Renal pelvis (tissue), 1 donor: ENCODE measurements at regions not wholly inside any gene's neighbourhood (a gene's known extent, or its start where the extent isn't known, plus 50 kb on each side); places are given as distances from the start of the nearest gene placed in this dataset.

Source experiments
- DNase-seq: peaks from one replicate; pipeline ENCODE4 v3.0.0-alpha.2; 2013

DNA sequence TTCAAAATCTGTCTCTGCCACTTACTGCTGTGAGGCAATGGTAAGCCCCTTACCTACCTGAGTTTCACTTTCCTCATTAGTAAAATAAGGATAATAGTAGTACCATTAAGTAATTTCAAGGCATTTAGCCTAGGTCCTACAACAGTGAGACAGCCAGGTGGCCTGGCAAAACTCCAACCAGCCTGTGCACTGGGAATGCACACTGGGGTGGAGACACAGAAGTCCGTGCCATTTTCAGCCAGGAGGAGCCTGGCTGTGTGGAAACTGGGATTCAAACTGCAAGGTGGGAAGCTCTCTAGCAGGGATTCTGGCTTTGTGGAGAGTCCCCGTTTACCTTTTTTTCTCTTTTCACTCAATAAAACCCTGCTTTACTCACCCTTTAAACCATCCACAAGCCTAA, 630.4 kb downstream of the PRELID2 start:
- no peak for DNase-seq

- no peak for DNase-seq
These were observed 631.9 kb downstream of the PRELID2 start for GRCh38 chr5:145203193-145203592.

DNA sequence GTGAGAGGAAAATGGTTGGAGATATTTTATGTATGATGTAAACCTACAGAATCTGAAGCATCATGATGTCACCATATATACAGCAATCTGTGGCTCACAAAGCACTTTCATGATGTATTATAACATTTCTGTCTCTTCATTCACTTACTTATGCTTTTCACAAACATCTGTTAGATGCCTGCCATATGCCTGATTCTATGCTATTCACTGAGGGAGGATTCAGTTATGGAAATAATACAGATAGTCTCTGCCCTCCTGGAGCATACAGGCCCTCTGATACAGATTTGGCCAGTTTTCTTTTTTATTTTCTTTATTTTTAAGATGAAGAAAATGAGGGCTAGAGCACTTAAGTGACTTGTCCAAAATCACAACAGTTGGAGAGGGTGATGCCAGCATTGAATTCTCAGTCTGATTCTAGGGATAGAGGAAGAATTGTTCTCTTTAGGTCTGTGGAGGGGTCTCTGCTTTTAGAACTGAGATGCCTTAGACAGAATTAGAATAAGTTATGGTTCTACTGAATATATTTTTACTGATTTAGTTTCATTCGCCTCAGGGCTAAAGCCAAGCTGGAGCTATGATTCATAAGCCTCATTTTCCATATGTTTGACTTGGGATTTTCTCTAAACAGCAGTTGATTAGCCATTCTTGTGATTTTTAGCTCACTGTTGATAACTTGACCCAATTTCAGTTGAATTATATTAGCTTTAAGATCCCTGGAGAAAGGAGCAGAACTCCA, 636.4 kb downstream of the PRELID2 start:
- no peak for DNase-seq

- DNase-seq = no peak
These were observed 645.4 kb downstream of the PRELID2 start for GRCh38 chr5:145189746-145190145.

- peak; percentile 19 for DNase-seq
These were observed 654.8 kb downstream of the PRELID2 start for GRCh38 chr5:145180371-145180770.

DNA sequence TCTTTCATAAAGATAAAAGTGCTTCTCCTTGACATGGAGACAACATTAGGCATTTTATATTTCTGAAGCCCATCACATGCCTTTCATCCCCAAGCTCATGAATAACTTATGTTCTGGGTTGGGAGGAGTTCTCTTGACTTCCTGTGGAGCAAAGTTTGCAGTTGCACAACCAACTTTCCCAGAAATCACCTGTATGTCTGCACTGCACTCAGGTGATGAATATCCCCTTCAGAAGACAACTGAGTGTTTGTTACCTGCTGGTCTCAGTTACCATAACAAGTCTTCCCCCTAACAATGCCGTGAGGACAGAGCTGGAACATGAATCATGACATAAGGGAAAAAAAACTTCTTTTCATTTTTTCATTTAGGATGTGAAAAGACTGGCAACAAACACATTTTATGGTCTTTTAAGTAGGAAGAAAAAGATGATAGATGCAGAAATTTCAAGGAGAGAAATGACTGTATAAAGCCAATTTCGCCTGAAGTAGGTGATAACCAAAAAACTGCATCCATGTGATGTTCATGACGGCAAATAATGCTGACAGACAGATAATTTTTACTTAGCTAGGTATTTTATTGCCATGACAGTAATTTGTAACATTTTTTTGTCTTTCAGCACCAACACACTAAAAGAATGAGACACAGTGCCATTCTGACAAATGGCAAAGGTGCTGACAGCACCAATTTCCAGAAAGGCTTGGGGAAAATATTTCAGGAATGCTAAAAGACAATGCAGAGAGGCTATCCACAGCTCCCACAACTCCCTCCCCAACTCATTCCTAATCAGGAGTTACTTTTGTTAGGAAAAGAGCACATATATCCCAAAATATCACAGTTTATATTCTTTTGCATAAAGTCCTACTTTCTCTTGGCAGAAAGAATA, 656.3 kb downstream of the PRELID2 start:
- no peak for DNase-seq

DNA sequence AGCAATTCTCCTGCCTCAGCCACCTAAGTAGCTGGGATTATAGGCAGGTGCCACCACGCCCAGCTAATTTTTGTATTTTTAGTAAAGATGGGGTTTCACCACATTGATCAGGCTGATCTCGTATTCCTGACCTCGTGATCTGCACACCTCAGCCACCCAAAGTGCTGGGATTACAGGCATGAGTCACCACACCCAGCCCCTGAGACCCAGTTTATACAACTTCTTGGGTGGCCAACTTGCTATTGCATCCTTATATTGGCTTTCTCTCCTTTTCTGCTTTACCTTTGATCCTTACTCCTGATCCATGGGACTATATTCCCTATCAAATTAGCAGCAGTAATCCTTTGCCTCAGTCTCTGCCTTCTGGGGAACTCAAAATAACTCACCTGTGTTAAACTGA, 659.1 kb downstream of the PRELID2 start:
- no peak for DNase-seq

DNA sequence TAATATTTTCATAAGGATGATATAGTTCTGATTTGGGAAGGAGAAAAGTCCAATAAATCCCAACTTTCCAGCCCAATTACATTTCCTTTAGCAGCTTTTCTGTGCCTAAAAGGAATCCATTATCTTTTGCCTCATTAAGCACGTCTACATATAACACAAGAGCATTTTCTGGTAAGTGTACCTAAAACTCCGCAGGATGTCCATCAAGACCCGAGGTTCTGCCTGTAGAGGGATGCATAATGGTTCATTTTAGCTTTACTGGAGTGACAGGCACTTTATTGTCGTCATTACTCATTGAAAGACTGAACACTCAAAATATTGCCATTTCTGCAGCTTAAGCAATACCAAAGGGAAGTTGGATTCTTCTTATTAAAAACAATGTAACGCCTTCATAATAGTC, 669.0 kb downstream of the PRELID2 start:
- DNase-seq = no peak

DNA sequence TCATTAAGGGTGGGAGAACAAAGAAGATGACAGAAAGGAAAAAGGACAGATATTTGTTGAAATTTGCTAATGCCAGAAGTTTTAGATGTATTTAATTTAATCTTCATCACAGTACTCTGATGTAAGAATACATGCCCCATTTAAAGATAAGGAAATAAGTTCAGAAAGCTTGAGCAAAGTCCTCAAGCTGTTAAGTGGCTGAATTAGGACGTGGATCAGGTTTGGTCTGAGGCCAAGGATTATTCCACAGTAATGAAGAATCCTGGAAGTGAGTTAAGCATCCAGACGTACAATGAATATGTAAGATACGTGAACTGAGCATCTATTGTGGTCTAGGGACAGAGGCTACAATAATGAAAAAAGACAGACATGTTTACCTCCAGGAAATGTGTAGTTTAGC, 671.3 kb downstream of the PRELID2 start:
- no peak for DNase-seq

DNA sequence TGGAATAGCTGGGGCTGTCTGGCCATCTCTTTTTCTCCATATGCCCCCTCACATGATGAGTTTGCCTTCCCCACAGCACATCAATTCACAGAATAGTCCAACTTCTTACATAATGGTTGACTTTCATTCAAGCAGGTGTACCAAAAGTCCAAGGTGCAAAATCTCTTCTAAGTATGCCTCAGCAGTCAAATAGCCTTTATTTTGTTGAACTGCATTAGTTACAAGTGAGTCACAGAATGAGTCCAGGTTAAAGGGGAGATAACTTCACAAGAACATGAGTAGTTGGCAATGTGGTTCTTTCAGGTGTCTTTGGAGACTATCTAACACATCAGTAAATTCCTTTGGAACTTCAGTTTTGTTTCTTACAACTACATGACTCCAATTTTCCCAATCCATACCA, 672.5 kb downstream of the PRELID2 start:
- no peak for DNase-seq

- no peak for DNase-seq
These were observed 673.8 kb downstream of the PRELID2 start for GRCh38 chr5:145161391-145161790.

- no peak for DNase-seq
These were observed 674.5 kb downstream of the PRELID2 start for GRCh38 chr5:145160679-145161078.

DNA sequence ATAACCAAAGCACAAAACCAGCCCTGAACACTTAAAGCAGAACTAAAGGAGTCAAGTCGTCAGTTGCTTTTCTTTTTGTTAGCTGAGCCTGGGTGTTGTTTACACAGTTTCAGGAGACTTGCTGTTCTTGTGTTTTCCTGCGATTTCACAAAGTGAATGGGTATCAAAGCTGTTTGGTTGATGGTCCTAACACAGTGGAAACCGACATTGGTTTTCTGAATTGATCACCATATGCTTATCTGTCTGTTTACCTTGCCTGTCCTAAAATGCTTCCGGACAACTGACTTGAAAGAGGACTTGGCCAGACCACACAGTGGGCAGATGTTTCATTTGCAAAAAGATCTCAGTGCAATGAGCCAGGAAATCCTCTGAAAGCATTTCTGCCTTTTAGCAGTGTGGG, 676.4 kb downstream of the PRELID2 start:
- no peak for DNase-seq

- DNase-seq = no peak
These were observed 677.3 kb downstream of the PRELID2 start for GRCh38 chr5:145157841-145158240.

DNA sequence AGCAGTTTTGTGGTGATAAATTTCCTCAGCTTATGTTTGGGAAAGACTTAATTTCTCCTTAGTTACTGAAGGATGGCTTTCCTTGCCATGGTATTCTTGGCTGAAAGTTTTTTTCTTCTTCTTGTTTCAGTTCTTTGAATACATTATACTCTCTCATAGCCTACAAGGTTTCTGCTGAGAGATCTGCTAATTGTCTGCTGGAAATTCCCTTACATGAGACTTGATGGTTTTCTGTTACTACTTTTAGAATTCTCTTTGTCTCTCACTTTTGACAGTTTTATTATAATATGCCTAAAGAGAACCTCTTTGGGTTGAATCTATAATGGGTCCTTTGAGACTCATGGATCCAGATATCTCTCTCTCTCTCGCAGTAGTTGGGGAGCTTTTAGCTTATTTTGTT, 693.6 kb downstream of the PRELID2 start:
- no peak for DNase-seq

- no peak for DNase-seq
These were observed 704.1 kb downstream of the PRELID2 start for GRCh38 chr5:145130996-145131395.

DNA sequence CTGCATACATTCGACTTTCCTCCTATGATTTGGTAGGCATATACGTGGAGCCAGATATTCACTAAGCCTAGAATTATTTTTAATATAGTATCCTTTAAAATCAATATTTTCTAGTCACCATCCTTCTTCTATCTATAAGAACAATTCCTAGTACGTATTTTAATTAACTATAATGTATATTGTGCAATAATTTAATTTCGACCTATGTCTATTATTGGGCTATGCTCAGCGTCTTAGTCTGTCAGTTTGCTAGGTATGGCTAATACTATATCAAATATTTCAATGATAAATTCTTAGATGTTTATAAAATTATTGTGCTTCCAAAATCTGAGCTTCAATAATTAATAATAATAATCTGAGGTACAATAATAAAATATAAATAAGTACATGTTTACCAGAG, 705.3 kb downstream of the PRELID2 start:
- DNase-seq = no peak

DNA sequence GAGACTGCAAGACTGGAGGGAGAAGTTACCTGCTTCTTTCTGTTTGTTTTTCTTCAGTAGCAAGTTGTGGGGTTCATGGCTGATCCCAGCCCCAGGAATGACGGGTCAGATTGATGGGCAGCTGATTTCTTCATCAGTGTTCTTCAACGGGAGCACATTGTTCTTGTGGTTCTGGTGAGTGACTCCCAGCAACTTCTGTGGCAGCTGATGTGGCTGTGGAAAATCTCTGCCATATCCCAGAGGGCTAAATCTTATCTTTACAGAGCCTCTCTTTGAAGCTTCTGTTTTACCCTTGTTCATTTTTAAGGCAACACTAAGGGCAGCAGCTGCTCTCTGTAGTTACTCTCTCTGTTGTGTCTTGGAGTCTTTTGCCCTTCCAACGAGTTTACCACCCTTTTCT, 710.3 kb downstream of the PRELID2 start:
- no peak for DNase-seq

DNA sequence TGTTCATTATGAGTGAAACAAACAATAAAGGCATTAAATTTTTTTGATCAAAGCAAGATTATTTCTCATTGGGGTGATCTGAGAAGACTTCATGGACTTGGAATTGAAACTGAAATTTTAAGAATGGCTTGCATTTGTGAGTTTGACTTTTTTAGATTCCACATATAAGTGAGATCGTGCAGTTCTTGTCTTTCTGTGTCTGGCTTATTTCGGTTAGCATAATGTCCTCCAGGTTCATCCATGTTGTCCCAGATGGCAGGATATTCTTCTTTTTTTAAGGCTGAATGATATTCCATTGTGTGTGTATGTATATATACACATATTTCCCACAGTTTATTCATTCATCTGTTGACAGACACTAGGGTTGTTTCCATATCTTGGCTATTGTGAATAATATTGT, 716.5 kb downstream of the PRELID2 start:
- no peak for DNase-seq

DNA sequence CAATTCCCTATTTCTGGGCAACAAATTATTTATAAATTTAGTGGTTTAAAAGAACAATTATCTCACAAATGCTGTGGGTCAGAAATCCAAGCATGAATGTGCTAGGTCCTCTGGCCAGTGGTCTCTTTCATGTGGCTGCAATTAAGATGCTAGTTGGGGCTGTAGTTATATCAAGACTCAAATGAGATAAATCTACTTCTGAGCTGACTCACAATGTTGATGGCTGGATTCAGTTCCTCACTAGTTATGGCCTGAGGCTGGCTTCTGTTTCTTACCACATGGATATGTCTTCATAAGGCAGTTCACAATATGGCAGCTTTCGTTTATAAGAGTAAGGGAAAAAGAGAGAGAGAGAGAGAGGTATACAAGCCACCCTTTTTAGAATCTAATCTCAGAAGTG, 717.0 kb downstream of the PRELID2 start:
- no peak for DNase-seq

GRCh38 chr5:145117285-145117684, 717.9 kb downstream of the PRELID2 start:
- DNase-seq = no peak

GRCh38 chr5:145111420-145111819, 723.7 kb downstream of the PRELID2 start:
- DNase-seq = no peak

DNA sequence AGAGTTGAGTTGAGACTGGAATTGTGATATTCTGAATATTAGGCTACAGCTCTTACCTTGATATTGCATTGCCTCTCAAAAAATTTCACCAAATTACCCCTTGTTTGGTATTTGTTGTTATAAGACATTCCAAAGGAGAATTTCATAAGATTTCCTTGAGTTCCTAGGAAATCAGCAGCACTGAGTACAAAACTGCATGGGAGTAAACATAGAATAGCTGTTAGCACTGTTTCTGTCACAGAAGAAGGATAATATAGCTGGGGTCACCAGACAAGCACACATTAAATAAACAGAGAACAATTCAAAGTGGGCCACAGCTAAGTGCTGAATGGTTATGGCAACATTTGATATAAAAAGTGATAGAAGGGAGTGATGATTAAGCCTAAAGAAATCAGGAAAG, 724.3 kb downstream of the PRELID2 start:
- no peak for DNase-seq

DNA sequence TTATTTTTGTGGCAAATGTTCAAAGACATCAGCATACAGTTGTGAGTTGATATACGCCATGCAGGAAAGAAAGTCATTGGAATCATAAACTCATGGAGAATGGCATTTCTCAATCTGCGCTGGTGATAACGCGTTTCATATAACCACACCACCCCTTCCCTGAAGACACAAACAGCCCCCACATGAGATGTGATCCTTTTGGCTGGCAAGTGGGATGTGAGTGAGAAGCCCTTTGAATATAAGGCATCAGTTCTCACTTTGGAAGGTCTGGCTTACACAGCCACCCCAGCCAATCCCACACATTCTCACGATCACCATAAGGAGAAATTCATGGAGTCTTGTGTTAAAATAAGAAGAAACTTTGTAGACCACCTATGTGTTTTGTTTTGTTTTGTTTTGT, 725.0 kb downstream of the PRELID2 start:
- DNase-seq = no peak
